OCI-LY1 (cell line): ENCODE measurements at regions not wholly inside any gene's neighbourhood (a gene's known extent, or its start where the extent isn't known, plus 50 kb on each side); places are given as distances from the start of the nearest gene placed in this dataset.

ENCODE experiments used
- CTCF ChIP-seq: fragments of 200-600 bp; sonication (generic), shearing (Covaris generic); IDR thresholded peaks from 2 replicates; pipeline ENCODE4 v1.5.1; 2017; ENCODE audit warnings: mild to moderate bottlenecking, antibody characterized with exemption, low read length, moderate library complexity, mixed read lengths
- EZH2 ChIP-seq: fragments of 200-600 bp; sonication (generic), shearing (Covaris generic); IDR thresholded peaks from 2 replicates; pipeline ENCODE4 v1.8.0; 2017; ENCODE audit warnings: borderline replicate concordance, mixed run types, mild to moderate bottlenecking, antibody characterized with exemption, low read length, moderate library complexity, mixed read lengths

GRCh38 chr14:40464531-40464930 is 1032.3 kb upstream of the FBXO33 start:
- no peak for TF ChIP-seq CTCF
- no peak for TF ChIP-seq EZH2
